ENCODE measurements at regions not wholly inside any gene's neighbourhood (a gene's known extent, or its start where the extent isn't known, plus 50 kb on each side); places are given as distances from the start of the nearest gene placed in this dataset.

DNA sequence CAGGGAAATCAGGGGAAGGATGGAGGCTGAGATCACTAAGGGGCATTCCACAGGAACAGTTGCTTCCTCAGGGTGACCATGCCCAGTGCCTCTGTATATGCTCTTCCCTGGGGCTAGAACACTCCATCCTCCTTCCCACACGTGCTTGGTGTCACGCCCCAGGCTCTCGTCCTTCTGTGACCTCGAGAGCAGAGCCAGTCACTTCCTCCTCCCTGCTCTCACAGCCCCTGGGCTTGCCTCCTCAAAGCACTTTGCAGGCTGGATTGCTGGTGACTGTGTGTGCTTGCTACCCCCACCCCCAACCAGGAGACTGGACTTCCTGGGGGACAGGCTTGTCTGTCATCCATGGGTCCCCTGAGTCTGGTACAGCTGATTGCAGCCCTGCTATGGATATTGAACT is 56.5 kb upstream of the AMPD3 start:
- Histone ChIP-seq H3K4me3 (ENCODE audit: low read depth, low read length, poor library complexity, severe bottlenecking) (no peak overlapping the region), H3K36me3 (ENCODE audit: insufficient read depth, low read length) (no peaks in the 10 kb centered on the region), H3K27ac (ENCODE audit: low read depth, low read length, poor library complexity, severe bottlenecking) (no peak overlapping the region), H2AFZ (ENCODE audit: low read length) (no peak overlapping the region), H4K20me1 (ENCODE audit: insufficient read depth, low read length) (no peaks in the 10 kb centered on the region), H3K79me2 (ENCODE audit: insufficient read depth, low read depth, low read length) (no peaks in the 10 kb centered on the region), H3K4me1 (ENCODE audit: insufficient read depth, low read length, poor library complexity, severe bottlenecking) (no peaks in the 10 kb centered on the region), H3K9me3 (ENCODE audit: low read length) (no peaks in the 10 kb centered on the region), H3K4me2 (ENCODE audit: low read length) (no peak overlapping the region), H3K9me2 (ENCODE audit: insufficient read depth, low read length) (no peaks in the 10 kb centered on the region)
- no TSS peak for BruUV-seq (replicated peaks)
- ChIA-PET CTCF (ENCODE audit: unreplicated experiment) (no interaction called here), POLR2A (no interaction called here)
- intact Hi-C loops (cut with micrococcal nuclease; ENCODE audit: unreplicated experiment), result no loop called here
- no peak for DNase-seq (ENCODE audit: low spot score)
- TF ChIP-seq EZH2phosphoT487 (IDR thresholded peaks at IDR 0.05; ENCODE audit: borderline replicate concordance, low read depth, low read length), result no peak
- no peak for TF ChIP-seq CTCF (conservative IDR thresholded peaks at IDR 0.05; ENCODE audit: low read length)

GRCh38 chr11:10400856-10401255 is 54.2 kb upstream of the AMPD3 start:
- H3K4me3 ChIP-seq (ENCODE audit: low read depth, low read length, poor library complexity, severe bottlenecking), result no peak overlapping the region
- intact Hi-C loops (cut with micrococcal nuclease; ENCODE audit: unreplicated experiment), result no loop called here
- no TSS peak for BruUV-seq (replicated peaks)
- no peak overlapping the region for H2AFZ ChIP-seq (ENCODE audit: low read length)
- no peak overlapping the region for H3K27ac ChIP-seq (ENCODE audit: low read depth, low read length, poor library complexity, severe bottlenecking)
- TF ChIP-seq EZH2phosphoT487 (IDR thresholded peaks at IDR 0.05; ENCODE audit: borderline replicate concordance, low read depth, low read length), result no peak
- H3K36me3 ChIP-seq (ENCODE audit: insufficient read depth, low read length), result no peaks in the 10 kb centered on the region
- no peaks in the 10 kb centered on the region for H4K20me1 ChIP-seq (ENCODE audit: insufficient read depth, low read length)
- ChIA-PET POLR2A (interaction anchor here (1.5 kb wide), 1 partner anchor 331 kb away, joined by 3 read pairs; no protein-coding TSS in a partner anchor), CTCF (ENCODE audit: unreplicated experiment) (no interaction called here)
- no peaks in the 10 kb centered on the region for H3K9me3 ChIP-seq (ENCODE audit: low read length)
- H3K79me2 ChIP-seq (ENCODE audit: insufficient read depth, low read depth, low read length), result no peaks in the 10 kb centered on the region
- no peak for DNase-seq (ENCODE audit: low spot score)
- H3K9me2 ChIP-seq (ENCODE audit: insufficient read depth, low read length), result no peaks in the 10 kb centered on the region
- no peak overlapping the region for H3K4me2 ChIP-seq (ENCODE audit: low read length)
- no peaks in the 10 kb centered on the region for H3K4me1 ChIP-seq (ENCODE audit: insufficient read depth, low read length, poor library complexity, severe bottlenecking)

GRCh38 chr11:10401256-10401655 is 53.8 kb upstream of the AMPD3 start:
- Histone ChIP-seq H4K20me1 (ENCODE audit: insufficient read depth, low read length) (no peaks in the 10 kb centered on the region), H3K4me1 (ENCODE audit: insufficient read depth, low read length, poor library complexity, severe bottlenecking) (no peaks in the 10 kb centered on the region), H3K4me2 (ENCODE audit: low read length) (no peak overlapping the region), H3K27ac (ENCODE audit: low read depth, low read length, poor library complexity, severe bottlenecking) (no peak overlapping the region), H3K9me2 (ENCODE audit: insufficient read depth, low read length) (no peaks in the 10 kb centered on the region), H3K4me3 (ENCODE audit: low read depth, low read length, poor library complexity, severe bottlenecking) (no peak overlapping the region), H2AFZ (ENCODE audit: low read length) (no peak overlapping the region), H3K9me3 (ENCODE audit: low read length) (no peaks in the 10 kb centered on the region), H3K36me3 (ENCODE audit: insufficient read depth, low read length) (no peaks in the 10 kb centered on the region), H3K79me2 (ENCODE audit: insufficient read depth, low read depth, low read length) (no peaks in the 10 kb centered on the region)
- ChIA-PET CTCF (ENCODE audit: unreplicated experiment) (no interaction called here), POLR2A (interaction anchor here (1.1 to 1.5 kb wide), 2 partner anchors 11 to 331 kb away, joined by 3 read pairs; no protein-coding TSS in a partner anchor)
- intact Hi-C loops (cut with micrococcal nuclease; ENCODE audit: unreplicated experiment), result no loop called here
- TF ChIP-seq EZH2phosphoT487 (IDR thresholded peaks at IDR 0.05; ENCODE audit: borderline replicate concordance, low read depth, low read length), result no peak
- no TSS peak for BruUV-seq (replicated peaks)
- DNase-seq (ENCODE audit: low spot score), result no peak
